ENCODE measurements at regions not wholly inside any gene's neighbourhood (a gene's known extent, or its start where the extent isn't known, plus 50 kb on each side); places are given as distances from the start of the nearest gene placed in this dataset.

DNA sequence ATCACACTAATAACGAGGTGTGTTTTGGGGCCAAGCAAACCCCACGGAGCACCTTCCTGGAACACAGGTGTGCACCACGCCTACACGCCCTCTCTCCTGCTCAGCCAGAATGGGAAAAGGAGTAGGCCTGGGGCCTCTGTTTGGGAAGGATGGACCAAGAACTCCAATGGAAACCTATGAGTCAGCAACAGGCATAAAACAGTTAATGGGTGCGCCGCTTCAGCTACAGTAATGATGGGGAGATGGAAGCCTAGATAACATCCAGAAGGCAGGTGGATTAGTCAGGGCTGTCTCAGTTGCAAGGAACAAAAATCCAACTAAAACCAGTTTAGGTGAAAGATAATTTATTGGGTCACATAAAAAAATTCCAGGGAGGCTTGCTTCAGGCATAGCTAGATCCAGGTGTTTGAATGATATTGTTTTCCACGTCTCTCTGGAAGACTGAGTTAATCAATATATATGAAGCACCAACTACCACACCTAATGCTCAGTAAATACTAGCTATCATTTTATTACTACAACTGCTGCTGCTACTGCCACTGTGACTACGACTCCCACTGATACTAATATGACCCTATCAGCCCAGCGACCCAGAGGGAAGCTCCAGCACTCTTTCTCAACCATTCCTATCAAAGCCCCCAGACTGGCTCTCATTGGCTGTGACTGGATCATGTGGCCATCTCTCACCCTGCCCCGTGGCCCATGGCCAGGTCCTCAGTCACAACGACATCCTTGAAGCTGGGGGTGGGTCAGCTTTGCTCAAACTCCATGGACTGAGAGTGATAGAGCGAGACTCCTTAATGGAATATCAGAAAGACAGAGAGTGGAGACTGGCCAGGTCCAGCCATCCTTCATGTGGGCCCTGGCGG lies 155.2 kb upstream of the PTPN1 start:
- Histone ChIP-seq H3K36me3 (replicated peaks; ENCODE audit: insufficient read depth, low read length) (no peaks in the 10 kb centered on the region), H3K27ac (ENCODE audit: low read length) (no peak overlapping the region), H2AFZ (ENCODE audit: low read length) (no peak overlapping the region), H3K79me2 (ENCODE audit: low read length) (no peaks in the 10 kb centered on the region), H3K9ac (ENCODE audit: low read length) (no peak overlapping the region), H3K4me1 (ENCODE audit: low read length) (peaks cover 6% of the 10 kb centered on the region), H3K27me3 (replicated peaks; ENCODE audit: insufficient read depth, low read length) (peaks cover 98% of the 10 kb centered on the region), H3K9me3 (replicated peaks; ENCODE audit: insufficient read depth, low read length) (no peaks in the 10 kb centered on the region), H3K4me3 (ENCODE audit: low read length) (no peak overlapping the region), H3F3A (ENCODE audit: insufficient read depth, low read length) (no peaks in the 10 kb centered on the region), H4K20me1 (ENCODE audit: insufficient read depth, low read length) (no peaks in the 10 kb centered on the region), H3K4me2 (ENCODE audit: low read depth, low read length) (no peak overlapping the region), H3K9me2 (replicated peaks; ENCODE audit: insufficient read depth, low read length) (no peaks in the 10 kb centered on the region)
- no peak for DNase-seq
- TF ChIP-seq EZH2phosphoT487 (IDR thresholded peaks at IDR 0.05; ENCODE audit: low read length) = no peak
- TF ChIP-seq, protein P1, sequence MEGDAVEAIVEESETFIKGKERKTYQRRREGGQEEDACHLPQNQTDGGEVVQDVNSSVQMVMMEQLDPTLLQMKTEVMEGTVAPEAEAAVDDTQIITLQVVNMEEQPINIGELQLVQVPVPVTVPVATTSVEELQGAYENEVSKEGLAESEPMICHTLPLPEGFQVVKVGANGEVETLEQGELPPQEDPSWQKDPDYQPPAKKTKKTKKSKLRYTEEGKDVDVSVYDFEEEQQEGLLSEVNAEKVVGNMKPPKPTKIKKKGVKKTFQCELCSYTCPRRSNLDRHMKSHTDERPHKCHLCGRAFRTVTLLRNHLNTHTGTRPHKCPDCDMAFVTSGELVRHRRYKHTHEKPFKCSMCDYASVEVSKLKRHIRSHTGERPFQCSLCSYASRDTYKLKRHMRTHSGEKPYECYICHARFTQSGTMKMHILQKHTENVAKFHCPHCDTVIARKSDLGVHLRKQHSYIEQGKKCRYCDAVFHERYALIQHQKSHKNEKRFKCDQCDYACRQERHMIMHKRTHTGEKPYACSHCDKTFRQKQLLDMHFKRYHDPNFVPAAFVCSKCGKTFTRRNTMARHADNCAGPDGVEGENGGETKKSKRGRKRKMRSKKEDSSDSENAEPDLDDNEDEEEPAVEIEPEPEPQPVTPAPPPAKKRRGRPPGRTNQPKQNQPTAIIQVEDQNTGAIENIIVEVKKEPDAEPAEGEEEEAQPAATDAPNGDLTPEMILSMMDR (IDR thresholded peaks at IDR 0.05; ENCODE audit: low read length) = no peak
- no peak for TF ChIP-seq EZH2 (optimal IDR thresholded peaks at IDR 0.05; ENCODE audit: low read depth, low read length)

DNA sequence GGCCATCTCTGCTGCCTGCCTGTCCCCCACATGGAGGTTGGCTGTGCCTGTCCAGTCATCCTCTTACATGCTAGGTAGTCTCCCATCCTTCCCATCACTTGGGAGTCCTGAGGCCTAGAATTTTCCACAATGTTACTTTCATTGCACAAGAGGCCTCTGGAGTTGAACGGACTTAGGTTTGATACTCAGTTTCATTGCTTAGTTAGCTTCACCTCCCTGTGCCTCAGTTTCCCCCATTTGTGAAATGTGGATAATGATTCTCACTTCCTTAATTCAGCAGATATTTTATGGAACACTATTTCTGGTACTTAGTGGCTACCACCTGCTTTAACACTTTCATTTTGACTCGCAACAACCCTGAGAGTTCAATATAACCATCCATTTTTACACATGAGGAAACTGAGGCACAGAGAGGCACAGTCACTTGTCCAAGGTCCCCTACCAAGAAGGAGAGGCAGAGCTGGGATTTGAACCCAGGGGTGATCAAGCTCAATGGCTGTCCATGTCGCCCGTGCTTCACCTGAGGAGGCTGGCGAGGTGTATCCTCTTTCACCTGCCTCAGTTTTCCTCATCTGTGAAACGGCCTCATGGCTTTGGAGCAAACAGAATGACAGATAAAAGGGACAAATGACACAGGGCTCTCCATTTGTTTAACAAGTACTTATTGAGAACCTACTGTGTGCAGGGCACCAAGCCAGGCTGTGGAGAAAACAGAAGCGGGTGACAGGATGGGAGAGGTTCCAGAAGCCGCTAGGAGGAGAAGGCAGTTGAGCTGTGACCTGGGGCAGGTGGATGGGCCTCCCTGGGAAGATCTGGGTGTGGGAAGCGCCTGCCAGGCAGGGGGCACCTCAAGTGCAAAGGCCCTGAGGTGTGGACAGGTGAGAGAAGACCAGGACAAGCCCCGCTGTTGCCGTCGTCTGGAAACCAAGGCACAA lies 154.3 kb upstream of the PTPN1 start:
- Histone ChIP-seq H3K36me3 (replicated peaks; ENCODE audit: insufficient read depth, low read length) (no peaks in the 10 kb centered on the region), H3K9me2 (replicated peaks; ENCODE audit: insufficient read depth, low read length) (no peaks in the 10 kb centered on the region), H3K9ac (ENCODE audit: low read length) (no peak overlapping the region), H3K4me3 (ENCODE audit: low read length) (no peak overlapping the region), H3F3A (ENCODE audit: insufficient read depth, low read length) (no peaks in the 10 kb centered on the region), H3K79me2 (ENCODE audit: low read length) (no peaks in the 10 kb centered on the region), H3K4me1 (ENCODE audit: low read length) (no peaks in the 10 kb centered on the region), H2AFZ (ENCODE audit: low read length) (no peak overlapping the region), H3K4me2 (ENCODE audit: low read depth, low read length) (no peak overlapping the region), H3K9me3 (replicated peaks; ENCODE audit: insufficient read depth, low read length) (no peaks in the 10 kb centered on the region), H3K27ac (ENCODE audit: low read length) (no peak overlapping the region), H4K20me1 (ENCODE audit: insufficient read depth, low read length) (no peaks in the 10 kb centered on the region), H3K27me3 (replicated peaks; ENCODE audit: insufficient read depth, low read length) (peaks cover 100% of the 10 kb centered on the region)
- TF ChIP-seq EZH2phosphoT487 (IDR thresholded peaks at IDR 0.05; ENCODE audit: low read length) (no peak), EZH2 (optimal IDR thresholded peaks at IDR 0.05; ENCODE audit: low read depth, low read length) (no peak)
- TF ChIP-seq, protein P1 (IDR thresholded peaks at IDR 0.05; ENCODE audit: low read length) = no peak
- DNase-seq = no peak

- no peak overlapping the region for H3K9ac ChIP-seq (ENCODE audit: low read length)
- H3K27ac ChIP-seq (ENCODE audit: low read length) = no peak overlapping the region
- H3K9me3 ChIP-seq (replicated peaks; ENCODE audit: insufficient read depth, low read length) = no peaks in the 10 kb centered on the region
- no peak overlapping the region for H3K4me3 ChIP-seq (ENCODE audit: low read length)
- H4K20me1 ChIP-seq (ENCODE audit: insufficient read depth, low read length) = no peaks in the 10 kb centered on the region
- no peaks in the 10 kb centered on the region for H3K9me2 ChIP-seq (replicated peaks; ENCODE audit: insufficient read depth, low read length)
- H3K27me3 ChIP-seq (replicated peaks; ENCODE audit: insufficient read depth, low read length) = peaks cover 100% of the 10 kb centered on the region
- no peak overlapping the region for H2AFZ ChIP-seq (ENCODE audit: low read length)
- TF ChIP-seq, protein P1 (IDR thresholded peaks at IDR 0.05; ENCODE audit: low read length) = no peak
- TF ChIP-seq EZH2 (optimal IDR thresholded peaks at IDR 0.05; ENCODE audit: low read depth, low read length) (no peak), EZH2phosphoT487 (IDR thresholded peaks at IDR 0.05; ENCODE audit: low read length) (no peak)
- no peaks in the 10 kb centered on the region for H3K4me1 ChIP-seq (ENCODE audit: low read length)
- H3K36me3 ChIP-seq (replicated peaks; ENCODE audit: insufficient read depth, low read length) = no peaks in the 10 kb centered on the region
- DNase-seq = no peak
- H3K79me2 ChIP-seq (ENCODE audit: low read length) = no peaks in the 10 kb centered on the region
- no peaks in the 10 kb centered on the region for H3F3A ChIP-seq (ENCODE audit: insufficient read depth, low read length)
- H3K4me2 ChIP-seq (ENCODE audit: low read depth, low read length) = no peak overlapping the region
Measured at GRCh38 chr20:50356525-50356885, 153.7 kb upstream of the PTPN1 start.
